SIG-M5 treated with dmso at 0.1 percent for 504 hours (cell line): ENCODE measurements at regions not wholly inside any gene's neighbourhood (a gene's known extent, or its start where the extent isn't known, plus 50 kb on each side); places are given as distances from the start of the nearest gene placed in this dataset.

Experiments
- DNase-seq: peaks from one replicate; lab custom pipeline; 2025; ENCODE audit not compliant: unreplicated experiment; lab: John Stamatoyannopoulos, UW

GRCh38 chr7:52085610-52086009, 769.0 kb upstream of the COBL start:
- DNase-seq, result no peak

- DNase-seq, result no peak
These were observed 763.9 kb upstream of the COBL start for GRCh38 chr7:52080493-52080892.

- no peak for DNase-seq
These were observed 763.1 kb upstream of the COBL start for GRCh38 chr7:52079726-52080125.

DNA sequence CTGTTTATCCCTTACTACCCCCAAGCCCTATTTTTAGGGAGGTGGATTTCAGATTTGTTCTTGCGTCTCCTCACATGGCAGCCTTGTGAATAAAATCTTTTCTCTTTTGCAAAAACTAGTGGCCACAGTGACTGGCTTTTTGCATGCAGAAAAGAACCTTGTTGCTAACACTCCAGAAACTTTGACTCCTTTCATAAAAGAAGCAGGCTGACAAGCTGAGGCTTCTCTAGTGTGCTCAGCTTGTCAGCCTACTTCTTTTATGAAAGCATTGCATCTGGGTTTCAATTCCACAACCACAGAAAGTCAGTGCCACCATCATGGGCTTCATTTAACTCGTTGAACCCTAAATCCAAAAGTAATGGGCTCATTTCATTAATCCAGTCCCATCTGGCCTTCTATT, 761.0 kb upstream of the COBL start:
- no peak for DNase-seq

DNA sequence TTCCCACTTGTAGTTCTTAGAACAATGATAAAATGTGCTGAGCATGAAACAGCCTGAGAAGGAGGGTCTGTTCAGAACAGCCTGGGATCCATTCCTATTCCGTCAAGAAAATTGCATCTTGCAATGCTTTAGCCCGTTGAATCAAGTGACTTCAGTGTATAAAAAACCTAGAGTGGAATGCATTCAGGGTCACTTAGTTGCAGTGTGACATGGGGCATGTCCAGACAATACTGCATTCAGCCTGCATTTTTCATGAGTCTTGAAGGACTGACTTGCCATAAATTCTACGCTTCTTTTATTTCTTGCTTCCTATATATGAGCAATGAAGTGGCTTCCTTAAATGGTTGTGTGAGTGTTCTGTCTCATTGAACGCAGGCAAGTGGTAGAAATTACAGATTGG, 758.3 kb upstream of the COBL start:
- DNase-seq, result no peak

DNA sequence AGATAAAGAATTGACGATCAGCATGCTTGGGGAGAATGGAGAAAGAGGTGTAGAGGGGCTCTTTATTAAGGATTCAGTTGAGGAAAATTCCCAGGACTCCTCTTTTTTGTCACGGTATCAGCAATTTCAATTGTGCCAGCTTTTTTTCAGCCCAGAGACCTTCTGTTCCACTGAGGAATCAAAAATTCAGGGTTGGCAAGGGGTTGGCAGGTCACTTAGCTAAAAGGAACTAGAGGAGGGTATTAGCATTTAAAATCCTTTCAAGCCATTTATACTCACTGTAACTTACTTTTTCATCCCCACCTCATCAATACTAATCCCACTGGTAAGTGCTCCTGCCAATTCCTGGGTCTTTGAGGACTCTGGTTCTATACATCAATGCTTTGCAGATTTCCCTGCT, 757.5 kb upstream of the COBL start:
- DNase-seq, result no peak

- DNase-seq, result no peak
These were observed 755.1 kb upstream of the COBL start for GRCh38 chr7:52071744-52072143.

DNA sequence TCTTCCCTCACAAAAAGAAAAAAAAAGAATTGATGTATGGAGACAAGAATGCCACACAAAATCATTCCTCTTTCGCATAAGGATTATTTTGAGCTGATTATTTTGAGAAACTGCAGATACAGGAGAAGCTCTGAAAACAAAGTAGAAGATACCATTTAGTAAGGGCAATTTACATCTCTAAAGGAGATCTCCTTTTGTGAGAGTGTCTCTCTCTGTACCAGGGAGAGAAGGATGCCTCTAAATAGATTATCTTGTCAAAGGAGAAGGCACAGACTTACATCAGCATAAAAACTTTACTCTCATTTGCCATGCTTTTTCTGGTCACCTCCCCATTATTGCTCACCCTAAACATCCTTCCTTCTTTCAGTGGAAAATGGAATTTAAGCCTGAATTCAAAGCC, 747.9 kb upstream of the COBL start:
- no peak for DNase-seq

- DNase-seq, result no peak
These were observed 745.1 kb upstream of the COBL start for GRCh38 chr7:52061666-52062065.

DNA sequence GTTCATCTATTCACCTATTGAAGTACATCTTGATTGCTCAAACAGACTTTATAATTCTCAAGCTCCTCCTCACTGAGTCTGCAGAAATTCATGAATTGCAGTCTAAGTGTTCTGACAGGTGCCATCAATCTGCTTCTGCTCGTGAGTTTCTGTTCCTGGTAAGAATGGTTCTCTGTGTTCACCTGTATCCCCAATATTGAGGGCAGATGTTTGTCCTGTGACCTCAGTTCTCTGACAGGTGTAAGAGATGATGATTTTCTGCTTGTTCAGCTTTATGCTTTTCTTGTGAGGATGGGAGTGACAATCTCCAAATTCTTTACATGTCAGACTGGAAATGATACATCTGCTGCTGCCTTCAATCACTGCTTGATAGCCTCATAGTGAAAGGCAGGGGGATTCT, 736.9 kb upstream of the COBL start:
- no peak for DNase-seq

- DNase-seq, result no peak
These were observed 714.1 kb upstream of the COBL start for GRCh38 chr7:52030722-52031121.

GRCh38 chr7:52026140-52026539, 709.5 kb upstream of the COBL start:
- no peak for DNase-seq

DNA sequence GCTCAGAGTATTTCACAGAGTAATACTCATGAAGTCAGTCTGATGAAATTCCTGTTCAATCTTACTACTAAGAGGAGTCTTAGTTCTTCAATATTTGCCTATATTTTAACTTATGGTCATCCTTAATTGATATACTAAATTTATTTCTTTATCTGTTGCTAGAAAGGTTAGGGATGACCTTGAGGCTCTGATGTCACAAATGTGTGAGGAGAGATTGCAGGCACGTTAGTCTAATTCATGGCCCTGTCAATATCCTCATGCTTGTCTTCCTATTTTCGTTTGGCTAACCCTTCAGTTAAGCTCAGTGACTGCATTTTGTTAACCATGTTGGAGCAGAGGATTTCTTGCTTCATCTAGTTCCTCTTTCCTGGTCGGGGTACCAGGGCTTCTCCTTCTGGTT, 704.7 kb upstream of the COBL start:
- DNase-seq, result no peak

- no peak for DNase-seq
These were observed 702.1 kb upstream of the COBL start for GRCh38 chr7:52018680-52019054.

DNA sequence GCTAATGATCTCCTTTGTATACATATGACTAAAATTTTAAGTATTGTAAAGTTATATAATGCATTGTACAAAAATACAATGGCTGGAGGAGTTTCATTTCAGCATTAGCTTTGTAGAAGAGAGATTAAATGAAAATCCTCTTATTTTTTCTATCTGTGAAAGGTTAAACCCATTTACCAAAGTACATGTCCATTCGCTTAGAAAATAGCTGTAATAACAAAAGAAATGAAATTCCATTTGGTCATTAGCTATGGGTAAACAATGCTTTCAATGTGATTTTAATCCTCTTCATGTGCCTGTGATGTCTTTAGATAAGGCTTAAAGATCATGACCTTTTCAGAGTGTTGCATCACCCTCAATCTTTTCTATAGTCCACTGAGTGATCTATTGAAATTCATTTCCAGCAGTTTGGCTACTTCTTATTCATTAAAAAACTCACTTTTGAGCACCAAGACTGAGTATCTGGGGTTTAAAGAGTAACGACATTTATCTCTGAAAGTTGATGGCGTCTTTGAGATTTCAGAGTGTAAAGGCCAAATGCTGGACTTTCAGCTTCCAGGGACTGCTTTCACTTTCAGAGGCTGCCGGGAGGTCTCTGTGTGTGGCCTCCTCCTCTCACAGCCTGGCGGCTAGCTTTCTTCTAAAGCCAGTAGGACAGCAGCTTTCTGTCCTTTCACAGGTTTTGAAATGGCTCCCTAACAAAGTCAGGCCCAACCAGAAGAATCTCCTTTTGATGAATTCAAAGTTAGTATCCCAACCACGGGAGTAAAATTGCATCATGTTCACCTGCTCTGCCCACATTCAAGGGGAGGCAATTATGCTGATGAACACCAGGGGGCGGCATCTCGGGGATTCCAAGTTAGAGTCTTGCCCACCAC, 701.4 kb upstream of the COBL start:
- DNase-seq, result peak; percentile 4

- no peak for DNase-seq
These were observed 692.6 kb upstream of the COBL start for GRCh38 chr7:52009181-52009580.

GRCh38 chr7:52006674-52007073, 690.1 kb upstream of the COBL start:
- no peak for DNase-seq

GRCh38 chr7:52005613-52006012, 689.0 kb upstream of the COBL start:
- DNase-seq, result no peak

DNA sequence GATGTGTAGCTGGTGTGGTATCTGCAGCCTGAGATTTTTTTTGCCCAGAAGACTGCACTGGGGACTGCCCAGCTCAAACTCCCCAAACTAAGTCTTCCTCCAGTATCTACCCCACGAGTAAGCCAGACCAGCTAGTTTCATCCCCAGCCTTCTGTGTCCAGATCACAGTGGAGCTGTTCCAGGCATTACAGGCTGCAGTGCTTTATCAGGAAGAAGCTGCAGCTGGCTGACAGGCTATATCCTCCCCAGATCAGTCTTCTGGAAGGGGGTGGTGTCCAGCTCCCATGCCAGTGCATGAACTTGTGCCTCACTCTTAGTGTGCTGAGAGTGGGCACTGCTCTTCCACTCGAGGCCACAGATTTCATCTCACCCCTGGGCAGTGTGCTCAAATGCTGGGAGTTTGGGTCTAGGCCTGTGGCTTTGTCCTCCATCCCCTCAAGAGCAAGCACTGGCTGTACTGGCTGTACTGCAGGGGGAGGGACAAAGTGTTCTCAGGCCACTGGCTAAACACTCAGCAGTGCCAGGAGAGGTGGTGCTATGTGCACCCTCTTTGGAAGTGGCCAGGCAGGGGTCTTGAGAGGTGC, 679.1 kb upstream of the COBL start:
- DNase-seq, result no peak

DNA sequence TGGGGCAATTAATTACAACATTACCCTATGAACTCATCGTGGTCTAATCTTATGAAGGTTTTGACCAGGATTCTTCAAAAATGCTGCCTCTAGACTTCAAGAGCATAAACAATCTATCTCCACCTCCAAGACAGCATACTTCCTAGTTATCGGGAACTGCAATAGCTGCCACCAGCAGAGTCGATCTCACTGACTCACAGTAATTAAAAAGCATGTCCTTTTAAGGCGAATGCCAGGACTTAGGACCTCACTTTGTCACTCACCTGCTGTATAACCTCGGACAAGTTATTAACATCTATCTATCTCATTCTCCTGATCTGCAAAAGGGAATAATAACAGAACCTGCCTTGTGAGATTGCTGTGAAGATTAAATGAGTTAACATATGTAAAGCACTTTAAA, 666.0 kb upstream of the COBL start:
- DNase-seq, result no peak

GRCh38 chr7:51980812-51981211, 664.2 kb upstream of the COBL start:
- DNase-seq, result no peak

DNA sequence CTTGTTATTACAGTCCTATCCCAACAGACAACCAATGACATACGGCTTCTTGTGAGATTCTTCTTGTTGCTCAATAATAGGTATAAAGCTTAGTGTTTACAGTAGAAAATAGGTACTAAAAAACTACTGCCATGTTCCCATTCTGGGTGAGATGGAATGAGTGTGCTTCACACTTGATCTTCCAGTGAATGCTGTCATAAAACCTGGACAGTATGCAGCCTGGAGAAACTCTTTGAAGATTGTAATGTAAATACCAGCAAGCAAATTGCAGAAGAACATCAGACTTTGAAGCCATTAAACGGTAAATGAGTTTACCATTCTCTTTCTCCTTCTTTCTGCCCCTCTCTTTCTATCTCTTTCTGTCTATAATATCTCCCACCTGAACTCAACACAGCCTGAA, 663.7 kb upstream of the COBL start:
- DNase-seq, result no peak

GRCh38 chr7:51977913-51978312, 661.3 kb upstream of the COBL start:
- no peak for DNase-seq
